Mesodermal cell (in vitro differentiated cells): ENCODE measurements at regions not wholly inside any gene's neighbourhood (a gene's known extent, or its start where the extent isn't known, plus 50 kb on each side); places are given as distances from the start of the nearest gene placed in this dataset.
"Not testable (repeated sequence)": the region's sequence is repeated elsewhere in the genome, so short reads cannot be mapped to it uniquely, and the experiment has no call there.

Source experiments
- H3K27ac ChIP-seq: 2 replicates; pipeline ENCODE4 v1.7.0; 2013; ENCODE audit warnings: mild to moderate bottlenecking, low read depth, low read length, moderate library complexity; ENCODE audit not compliant: severe bottlenecking
- H3K36me3 ChIP-seq: 2 replicates; pipeline ENCODE4 v1.7.1; 2013; ENCODE audit warnings: mild to moderate bottlenecking, low read length, moderate library complexity; ENCODE audit not compliant: control insufficient read depth, insufficient read depth
- H3K4me1 ChIP-seq: one replicate; pipeline ENCODE4 v1.7.1; 2013; ENCODE audit warnings: mild to moderate bottlenecking, low read length; ENCODE audit not compliant: insufficient read depth, control insufficient read depth, poor library complexity, severe bottlenecking
- H3K4me3 ChIP-seq: 2 replicates; pipeline ENCODE4 v1.7.0; 2013; ENCODE audit warnings: low read length, control low read depth, mild to moderate bottlenecking; ENCODE audit not compliant: insufficient read depth, poor library complexity, severe bottlenecking; ENCODE audit errors: extremely low read depth
- H3K9me3 ChIP-seq: 2 replicates; pipeline ENCODE4 v1.7.1; 2013; ENCODE audit warnings: mild to moderate bottlenecking, low read length, moderate library complexity; ENCODE audit not compliant: control insufficient read depth
- WGBS, 2 experiments: methylation state at CpG; one replicate each; pipeline ENCODE4 v1.1.5; 2013; ENCODE audit warnings: missing lambda C conversion rate in 2 of 2; ENCODE audit not compliant: insufficient coverage in 2 of 2; 5-methylcytosine and 5-hydroxymethylcytosine counted together

DNA sequence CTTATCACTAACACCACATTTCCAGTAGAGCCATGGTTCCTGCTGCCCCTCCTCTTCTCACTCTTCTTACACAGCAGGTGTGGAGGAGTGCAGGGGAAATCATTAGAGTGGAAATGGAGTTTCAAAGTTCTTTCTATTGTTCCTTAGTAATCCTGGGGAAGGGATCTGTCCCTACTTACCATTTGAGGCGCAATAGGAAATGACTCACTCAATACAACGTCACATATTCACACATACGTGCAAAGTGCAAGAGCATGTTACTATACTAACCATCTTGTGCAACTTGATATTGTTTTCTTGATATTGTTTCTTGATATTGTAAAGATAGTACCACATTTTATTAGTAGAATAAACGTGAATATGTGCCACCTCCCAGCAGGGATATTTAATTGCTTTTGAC, 1010.2 kb downstream of the DNAJB9 start:
- no CpG with 5 or more reads among the region's 4 CpGs for WGBS, 2 experiments
- Histone ChIP-seq H3K4me1 (no peaks in the 10 kb centered on the region), H3K4me3 (no peak overlapping the region), H3K9me3 (no peaks in the 10 kb centered on the region), H3K27ac (no peak overlapping the region), H3K36me3 (no peaks in the 10 kb centered on the region)

DNA sequence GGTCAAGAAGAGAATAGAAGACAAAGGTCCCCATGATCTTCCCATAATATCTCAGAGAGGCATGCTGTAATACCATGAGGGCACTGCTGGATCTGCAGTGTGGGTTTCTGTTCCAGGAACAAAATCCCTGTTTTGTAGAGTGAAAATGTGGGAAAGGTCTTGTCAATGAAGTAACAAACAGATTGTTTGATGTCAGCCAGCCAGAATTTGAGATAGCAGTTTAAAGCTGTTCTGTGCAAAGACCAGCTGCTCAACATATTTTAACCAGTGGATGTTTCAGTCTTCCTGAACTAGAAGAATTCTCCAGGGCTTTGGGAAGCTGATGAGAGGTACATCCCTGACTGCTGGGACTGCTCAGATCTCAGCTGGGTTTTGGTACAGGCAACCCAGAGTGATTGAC, 1012.5 kb downstream of the DNAJB9 start:
- H3K9me3 ChIP-seq = no peaks in the 10 kb centered on the region
- no peak overlapping the region for H3K4me3 ChIP-seq
- no peaks in the 10 kb centered on the region for H3K36me3 ChIP-seq
- no peak overlapping the region for H3K27ac ChIP-seq
- no peaks in the 10 kb centered on the region for H3K4me1 ChIP-seq

DNA sequence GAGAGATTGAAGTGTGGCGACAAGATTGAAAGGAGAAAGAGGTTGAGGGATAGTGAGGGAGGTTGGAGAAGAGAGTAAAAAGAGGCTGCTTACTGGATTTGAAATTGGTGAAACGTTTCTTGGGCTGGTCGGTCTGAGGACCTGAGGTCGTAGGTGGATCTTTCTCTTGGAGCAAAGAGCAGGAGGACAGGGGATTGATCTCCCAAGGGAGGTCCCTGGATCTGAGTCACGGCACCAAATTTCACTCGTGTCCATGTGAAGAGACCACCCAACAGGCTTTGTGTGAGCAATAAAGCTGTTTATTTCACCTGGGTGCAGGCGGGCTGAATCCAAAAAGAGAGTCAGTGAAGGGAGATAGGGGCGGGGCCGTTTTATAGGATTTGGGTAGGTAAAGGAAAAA, 1027.3 kb downstream of the DNAJB9 start:
- H3K27ac ChIP-seq, H3K36me3 ChIP-seq, H3K4me1 ChIP-seq, H3K4me3 ChIP-seq, H3K9me3 ChIP-seq: not testable (repeated sequence)
- WGBS, 2 experiments = 57 to 72% methylated on average over 4 to 7 of the region's 9 CpGs

DNA sequence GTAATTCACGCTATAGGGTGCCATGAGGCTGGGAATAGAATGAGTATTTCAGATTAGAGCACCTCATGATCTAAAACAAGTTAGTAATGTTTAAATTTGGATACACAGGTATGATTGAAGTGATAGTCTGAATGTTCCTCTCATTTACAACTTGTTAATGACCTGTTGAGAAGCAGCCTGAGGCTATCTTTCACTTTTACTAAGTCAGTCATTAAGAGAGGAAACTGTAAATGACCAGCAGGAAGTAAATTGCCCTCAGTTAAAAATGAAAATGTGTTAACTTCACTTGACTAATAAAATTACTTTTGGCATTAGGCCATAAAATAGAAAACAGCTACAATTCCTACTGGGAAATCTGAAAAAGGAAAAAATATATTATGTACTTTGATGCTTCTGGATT, 1042.0 kb downstream of the DNAJB9 start:
- H3K27ac ChIP-seq = no peak overlapping the region
- no peaks in the 10 kb centered on the region for H3K4me1 ChIP-seq
- no peak overlapping the region for H3K4me3 ChIP-seq
- no peaks in the 10 kb centered on the region for H3K9me3 ChIP-seq
- H3K36me3 ChIP-seq = no peaks in the 10 kb centered on the region
- no CpG with 5 or more reads among the region's 1 CpG for WGBS, 2 experiments

DNA sequence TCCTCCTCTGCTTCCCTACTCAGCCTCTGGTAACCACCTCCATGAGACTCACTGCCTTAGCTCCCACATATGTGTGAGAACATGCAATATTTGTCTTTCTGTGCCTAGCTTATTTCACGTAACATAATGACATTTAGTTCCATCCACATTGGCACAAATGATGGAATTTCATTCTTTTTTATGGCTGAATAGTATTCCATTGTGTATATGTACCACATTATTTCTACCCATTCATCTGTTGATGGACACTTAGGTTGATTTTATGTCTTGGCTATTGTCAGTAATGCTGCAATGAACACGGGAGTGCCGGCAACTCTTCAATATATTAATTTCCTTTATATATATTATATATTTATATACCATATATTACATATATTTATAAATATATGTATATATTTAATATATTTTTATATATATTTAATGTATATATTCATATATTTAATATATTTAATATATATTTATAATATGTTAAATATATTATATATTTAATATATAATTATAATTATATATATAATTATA, 1046.9 kb downstream of the DNAJB9 start:
- WGBS, 2 experiments = no CpG with 5 or more reads among the region's 3 CpGs
- H3K27ac ChIP-seq = no peak overlapping the region

DNA sequence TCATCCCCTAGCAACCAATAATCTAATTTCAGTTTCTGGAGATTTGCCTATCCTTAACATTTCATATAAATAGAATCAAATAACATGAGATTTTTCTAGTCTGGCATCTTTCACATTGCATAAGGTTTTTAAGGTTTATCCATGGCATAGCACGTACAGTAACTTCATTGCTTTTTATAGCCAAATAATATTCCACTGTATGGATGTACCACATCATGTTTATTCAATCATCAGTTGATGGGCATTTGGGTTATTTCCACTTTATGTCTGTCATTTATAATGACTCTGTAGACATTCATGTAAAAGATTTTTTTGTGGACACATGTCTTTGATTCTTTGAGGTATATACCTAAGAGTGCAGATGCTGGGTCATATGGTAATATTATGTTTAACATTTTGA, 1052.6 kb downstream of the DNAJB9 start:
- no CpG with 5 or more reads among the region's 1 CpG for WGBS, 2 experiments

More for the DNA sequence above, 1046.9 kb downstream of the DNAJB9 start:
- no peak overlapping the region for H3K4me3 ChIP-seq
- H3K4me1 ChIP-seq = no peaks in the 10 kb centered on the region
- H3K9me3 ChIP-seq = no peaks in the 10 kb centered on the region
- no peaks in the 10 kb centered on the region for H3K36me3 ChIP-seq

DNA sequence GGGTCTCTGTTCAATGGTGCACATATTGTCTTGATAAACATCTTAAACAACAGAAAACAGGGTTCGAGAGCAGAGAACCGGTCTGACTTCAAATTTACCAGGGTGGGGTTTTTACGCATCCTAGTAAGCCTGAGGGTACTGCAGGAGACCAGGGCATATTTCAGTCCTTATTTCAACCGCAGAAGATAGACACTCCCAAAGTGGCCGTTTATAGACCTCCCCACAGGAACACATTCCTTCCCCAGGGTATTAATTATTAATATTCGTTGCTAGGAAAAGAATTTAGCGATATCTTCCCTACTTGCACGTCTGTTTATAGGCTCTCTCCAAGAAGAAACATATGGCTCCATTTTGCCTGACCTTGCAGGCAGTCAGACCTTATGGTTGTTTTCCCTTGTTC, 1063.2 kb downstream of the DNAJB9 start:
- not testable (repeated sequence) for H3K9me3 ChIP-seq, H3K4me3 ChIP-seq, H3K4me1 ChIP-seq, H3K36me3 ChIP-seq, H3K27ac ChIP-seq
- 71 to 100% methylated on average over 2 to 4 of the region's 8 CpGs for WGBS, 2 experiments

More for the DNA sequence above, 1052.6 kb downstream of the DNAJB9 start:
- Histone ChIP-seq H3K4me1 (no peaks in the 10 kb centered on the region), H3K4me3 (no peak overlapping the region), H3K27ac (no peak overlapping the region), H3K9me3 (peaks cover 7% of the 10 kb centered on the region), H3K36me3 (no peaks in the 10 kb centered on the region)

DNA sequence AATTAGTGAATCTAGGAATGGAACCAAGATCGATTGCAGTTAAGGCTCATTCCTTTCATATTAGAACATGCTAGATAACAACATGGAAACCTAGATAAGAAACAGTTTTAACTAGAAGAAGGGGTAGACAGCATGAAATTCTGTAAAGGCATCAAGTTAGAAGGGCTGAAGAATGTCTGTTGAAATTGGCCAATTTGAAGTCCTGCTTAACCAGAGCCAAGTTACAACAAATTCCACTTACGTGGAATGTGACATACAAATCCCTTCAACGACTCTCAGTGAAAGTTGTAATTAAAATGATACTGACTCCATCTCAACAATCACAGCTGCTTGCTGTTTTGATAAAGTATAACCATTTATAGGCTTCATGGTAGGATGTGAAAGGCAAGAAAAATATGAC, 1065.7 kb downstream of the DNAJB9 start:
- Histone ChIP-seq H3K36me3 (no peaks in the 10 kb centered on the region), H3K27ac (no peak overlapping the region), H3K9me3 (peaks cover 5% of the 10 kb centered on the region), H3K4me1 (no peaks in the 10 kb centered on the region), H3K4me3 (no peak overlapping the region)
- 100% methylated on average over 1 of the region's 3 CpGs; no CpG with 5 or more reads in 1 of the 2 experiments for WGBS, 2 experiments

DNA sequence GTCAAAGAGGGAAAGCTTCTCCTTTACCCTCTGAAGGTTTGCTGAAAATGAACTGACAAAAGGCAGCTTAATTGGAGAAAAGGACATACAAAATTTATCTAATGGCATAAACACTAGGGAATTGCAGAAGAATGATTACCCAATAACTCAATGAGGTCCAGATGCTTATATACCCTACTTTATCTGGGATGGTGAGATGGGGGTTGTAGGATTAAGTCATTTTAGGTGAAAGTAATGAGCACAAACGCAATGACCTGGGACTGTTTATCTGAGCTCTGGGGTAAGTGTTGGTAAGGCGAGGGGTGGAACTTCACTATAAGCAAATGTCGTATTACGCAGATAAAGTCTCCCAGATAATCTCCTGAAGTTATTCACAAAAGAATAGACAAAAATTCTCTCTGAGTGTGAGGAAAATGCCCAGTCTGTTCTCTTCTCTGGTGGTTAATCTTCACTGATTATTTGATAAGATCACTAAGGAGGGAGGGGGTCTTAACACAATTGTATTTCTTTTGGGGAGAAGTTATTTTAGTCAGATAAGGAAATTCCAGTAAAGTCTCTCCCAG, 1067.8 kb downstream of the DNAJB9 start:
- 83 to 86% methylated on average over 1 to 2 of the region's 4 CpGs for WGBS, 2 experiments
- no peaks in the 10 kb centered on the region for H3K4me1 ChIP-seq
- H3K27ac ChIP-seq = no peak overlapping the region
- peaks cover 1% of the 10 kb centered on the region for H3K9me3 ChIP-seq
- no peaks in the 10 kb centered on the region for H3K36me3 ChIP-seq
- H3K4me3 ChIP-seq = no peak overlapping the region

DNA sequence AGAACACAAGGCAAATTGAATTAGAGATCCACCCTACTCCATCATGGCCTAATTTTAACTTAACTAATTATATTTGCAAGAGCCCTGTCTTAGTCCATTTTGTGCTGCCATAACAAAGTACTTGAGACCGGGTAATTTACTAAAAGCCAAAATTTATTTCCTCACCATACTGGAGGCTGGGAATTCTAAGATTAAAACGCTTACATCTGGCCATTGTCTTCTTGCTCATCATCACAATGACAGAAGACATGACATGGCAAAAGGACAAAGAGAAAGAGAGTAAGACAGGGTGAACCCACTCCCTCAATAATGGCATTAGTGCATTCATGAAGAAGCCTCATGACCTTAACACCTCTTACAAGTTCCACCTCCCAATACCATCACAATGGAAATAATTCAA, 1068.6 kb downstream of the DNAJB9 start:
- no peaks in the 10 kb centered on the region for H3K4me1 ChIP-seq
- no peaks in the 10 kb centered on the region for H3K36me3 ChIP-seq
- no peak overlapping the region for H3K27ac ChIP-seq
- no peak overlapping the region for H3K4me3 ChIP-seq
- H3K9me3 ChIP-seq = no peaks in the 10 kb centered on the region
- 80% methylated on average over 1 of the region's 2 CpGs; no CpG with 5 or more reads in 1 of the 2 experiments for WGBS, 2 experiments

DNA sequence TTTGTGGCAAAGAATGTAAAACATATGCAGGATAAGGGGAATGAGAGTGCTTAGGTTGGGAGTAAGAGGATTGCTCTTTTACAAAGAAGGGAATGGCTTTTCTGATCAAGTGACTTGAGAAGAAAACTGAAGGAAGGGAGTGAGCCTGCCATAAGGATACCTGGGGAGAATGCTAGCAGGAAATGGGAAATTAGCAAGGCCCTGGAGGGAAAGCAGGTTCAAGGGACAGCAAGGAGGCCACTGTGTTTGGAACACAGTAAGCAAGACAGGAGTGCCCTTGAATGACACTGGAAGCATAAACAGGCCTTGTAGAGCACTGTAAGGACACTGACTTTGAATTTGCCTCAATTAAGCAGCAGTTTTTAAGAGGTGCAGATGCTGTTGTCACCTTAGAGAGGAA, 1069.9 kb downstream of the DNAJB9 start:
- Histone ChIP-seq H3K27ac (no peak overlapping the region), H3K4me3 (no peak overlapping the region), H3K36me3 (no peaks in the 10 kb centered on the region), H3K9me3 (no peaks in the 10 kb centered on the region), H3K4me1 (no peaks in the 10 kb centered on the region)
